ENCODE measurements at regions not wholly inside any gene's neighbourhood (a gene's known extent, or its start where the extent isn't known, plus 50 kb on each side); places are given as distances from the start of the nearest gene placed in this dataset.
"Not testable (repeated sequence)": the region's sequence is repeated elsewhere in the genome, so short reads cannot be mapped to it uniquely, and the experiment has no call there.

- Histone ChIP-seq H3K4me1 (ENCODE audit: control insufficient read depth in 2 of 2, insufficient read depth in 2 of 2, low read length in 2 of 2) (peaks cover 0 to 2% of the 10 kb centered on the region in 2 donors), H3K36me3 (replicated peaks in 1 of 2; ENCODE audit: control extremely low read depth in 1 of 2, control insufficient read depth in 1 of 2, extremely low read depth in 1 of 2, insufficient read depth in 2 of 2, low read length in 1 of 2) (no peaks in the 10 kb centered on the region), H2AFZ (ENCODE audit: insufficient read depth, low read depth, low read length, poor library complexity, severe bottlenecking) (no peak overlapping the region), H3K27me3 (replicated peaks in 1 of 4; ENCODE audit: control extremely low read depth in 1 of 4, control insufficient read depth in 3 of 4, insufficient read depth in 4 of 4, low read length in 3 of 4) (no peaks in the 10 kb centered on the region), H3K27ac (ENCODE audit: low read length in 2 of 2) (no peak overlapping the region), H3K9ac (ENCODE audit: low read length) (no peak overlapping the region), H3K4me2 (replicated peaks; ENCODE audit: low read depth, low read length, poor library complexity, severe bottlenecking) (no peak overlapping the region), H3K9me3 (ENCODE audit: control extremely low read depth in 1 of 3, control insufficient read depth in 2 of 3, insufficient read depth in 1 of 3, low read length in 2 of 3) (peaks cover 0 to 12% (median 0%) of the 10 kb centered on the region in 3 donors), H3K4me3 (ENCODE audit: control extremely low read depth in 1 of 5, extremely low read depth in 1 of 5, insufficient read depth in 1 of 5, low read depth in 2 of 5, low read length in 4 of 5) (no peak overlapping the region), H4K20me1 (ENCODE audit: control insufficient read depth, insufficient read depth, low read length, poor library complexity, severe bottlenecking) (no peaks in the 10 kb centered on the region), H3K79me2 (ENCODE audit: control insufficient read depth, insufficient read depth, low read length) (no peaks in the 10 kb centered on the region)
- no peak overlapping the region for H3K27ac Mint-ChIP-seq
- POLR2A ChIA-PET: no interaction called here
- ATAC-seq (ENCODE audit: low read depth) (no peak), DNase-seq (no peak)
- WGBS (ENCODE audit: insufficient coverage): 100% methylated on average over 1 of the region's 6 CpGs
- CTCF ChIA-PET: no interaction called here
- H3K4me1 Mint-ChIP-seq: peaks cover 5% of the 10 kb centered on the region
- intact Hi-C loops (cut with micrococcal nuclease): no loop called here
- TF ChIP-seq CTCF (IDR thresholded peaks at IDR 0.05) (no peak), EZH2 (IDR thresholded peaks at IDR 0.05; ENCODE audit: borderline replicate concordance, insufficient read depth, low read depth, low read length, poor library complexity, severe bottlenecking) (no peak)
- no peak overlapping the region for H3K4me3 Mint-ChIP-seq
- no peaks in the 10 kb centered on the region for H3K9me3 Mint-ChIP-seq (ENCODE audit: insufficient read depth)
- no peaks in the 10 kb centered on the region for H3K27me3 Mint-ChIP-seq
Measured at GRCh38 chr6:168848797-168849196, 404.8 kb downstream of the THBS2 start.

GRCh38 chr6:168844821-168845609, 404.0 kb downstream of the SMOC2 start:
- Histone ChIP-seq H3K4me2 (replicated peaks; ENCODE audit: low read depth, low read length, poor library complexity, severe bottlenecking) (no peak overlapping the region), H3K27me3 (replicated peaks in 1 of 4; ENCODE audit: control extremely low read depth in 1 of 4, control insufficient read depth in 3 of 4, insufficient read depth in 4 of 4, low read length in 3 of 4) (no peaks in the 10 kb centered on the region), H2AFZ (ENCODE audit: insufficient read depth, low read depth, low read length, poor library complexity, severe bottlenecking) (no peak overlapping the region), H3K4me1 (ENCODE audit: control insufficient read depth in 2 of 2, insufficient read depth in 2 of 2, low read length in 2 of 2) (no peaks in the 10 kb centered on the region), H3K36me3 (replicated peaks in 1 of 2; ENCODE audit: control extremely low read depth in 1 of 2, control insufficient read depth in 1 of 2, extremely low read depth in 1 of 2, insufficient read depth in 2 of 2, low read length in 1 of 2) (no peaks in the 10 kb centered on the region), H4K20me1 (ENCODE audit: control insufficient read depth, insufficient read depth, low read length, poor library complexity, severe bottlenecking) (no peaks in the 10 kb centered on the region), H3K79me2 (ENCODE audit: control insufficient read depth, insufficient read depth, low read length) (no peaks in the 10 kb centered on the region), H3K9me3 (ENCODE audit: control extremely low read depth in 1 of 3, control insufficient read depth in 2 of 3, insufficient read depth in 1 of 3, low read length in 2 of 3) (peaks cover 0 to 32% (median 0%) of the 10 kb centered on the region in 3 donors), H3K27ac (ENCODE audit: low read length in 2 of 2) (no peak overlapping the region), H3K9ac (ENCODE audit: low read length) (no peak overlapping the region), H3K4me3 (ENCODE audit: control extremely low read depth in 1 of 5, extremely low read depth in 1 of 5, insufficient read depth in 1 of 5, low read depth in 2 of 5, low read length in 4 of 5) (no peak overlapping the region)
- CTCF ChIA-PET: no interaction called here
- Mint-ChIP-seq H3K9me3 (ENCODE audit: insufficient read depth) (no peaks in the 10 kb centered on the region), H3K27ac (no peak overlapping the region), H3K4me1 (no peaks in the 10 kb centered on the region), H3K27me3 (no peaks in the 10 kb centered on the region), H3K4me3 (no peak overlapping the region)
- intact Hi-C loops (cut with micrococcal nuclease): no loop called here
- DNase-seq (no peak), ATAC-seq (ENCODE audit: low read depth) (no peak)
- 87% methylated on average over 15 of the region's 20 CpGs for WGBS (ENCODE audit: insufficient coverage)
- TF ChIP-seq EZH2 (IDR thresholded peaks at IDR 0.05; ENCODE audit: borderline replicate concordance, insufficient read depth, low read depth, low read length, poor library complexity, severe bottlenecking) (no peak), CTCF (IDR thresholded peaks at IDR 0.05) (no peak)
- POLR2A ChIA-PET: no interaction called here

- H3K27ac ChIP-seq (ENCODE audit: low read length in 2 of 2); H3K79me2 ChIP-seq (ENCODE audit: control insufficient read depth, insufficient read depth, low read length); H3K27ac Mint-ChIP-seq; H3K4me3 Mint-ChIP-seq; H4K20me1 ChIP-seq (ENCODE audit: control insufficient read depth, insufficient read depth, low read length, poor library complexity, severe bottlenecking); H3K4me1 ChIP-seq (ENCODE audit: control insufficient read depth in 2 of 2, insufficient read depth in 2 of 2, low read length in 2 of 2); H3K9ac ChIP-seq (ENCODE audit: low read length); H3K27me3 Mint-ChIP-seq; H3K4me2 ChIP-seq (replicated peaks; ENCODE audit: low read depth, low read length, poor library complexity, severe bottlenecking); H2AFZ ChIP-seq (ENCODE audit: insufficient read depth, low read depth, low read length, poor library complexity, severe bottlenecking); DNase-seq; CTCF ChIA-PET; ATAC-seq (ENCODE audit: low read depth); H3K9me3 Mint-ChIP-seq (ENCODE audit: insufficient read depth); H3K36me3 ChIP-seq (replicated peaks in 1 of 2; ENCODE audit: control extremely low read depth in 1 of 2, control insufficient read depth in 1 of 2, extremely low read depth in 1 of 2, insufficient read depth in 2 of 2, low read length in 1 of 2); POLR2A ChIA-PET; intact Hi-C loops (cut with micrococcal nuclease); H3K27me3 ChIP-seq (replicated peaks in 1 of 4; ENCODE audit: control extremely low read depth in 1 of 4, control insufficient read depth in 3 of 4, insufficient read depth in 4 of 4, low read length in 3 of 4); H3K4me3 ChIP-seq (ENCODE audit: control extremely low read depth in 1 of 5, extremely low read depth in 1 of 5, insufficient read depth in 1 of 5, low read depth in 2 of 5, low read length in 4 of 5); H3K4me1 Mint-ChIP-seq: not testable (repeated sequence)
- WGBS (ENCODE audit: insufficient coverage): 91% methylated on average over 31 of the region's 31 CpGs
- peaks cover 0 to 33% (median 0%) of the 10 kb centered on the region in 3 donors for H3K9me3 ChIP-seq (ENCODE audit: control extremely low read depth in 1 of 3, control insufficient read depth in 2 of 3, insufficient read depth in 1 of 3, low read length in 2 of 3)
Measured at GRCh38 chr6:168842632-168843212, 401.7 kb downstream of the SMOC2 start.

Data from B cell (primary cell).